ENCODE measurements at regions not wholly inside any gene's neighbourhood (a gene's known extent, or its start where the extent isn't known, plus 50 kb on each side); places are given as distances from the start of the nearest gene placed in this dataset.
"Not testable (repeated sequence)": the region's sequence is repeated elsewhere in the genome, so short reads cannot be mapped to it uniquely, and the experiment has no call there.

DNA sequence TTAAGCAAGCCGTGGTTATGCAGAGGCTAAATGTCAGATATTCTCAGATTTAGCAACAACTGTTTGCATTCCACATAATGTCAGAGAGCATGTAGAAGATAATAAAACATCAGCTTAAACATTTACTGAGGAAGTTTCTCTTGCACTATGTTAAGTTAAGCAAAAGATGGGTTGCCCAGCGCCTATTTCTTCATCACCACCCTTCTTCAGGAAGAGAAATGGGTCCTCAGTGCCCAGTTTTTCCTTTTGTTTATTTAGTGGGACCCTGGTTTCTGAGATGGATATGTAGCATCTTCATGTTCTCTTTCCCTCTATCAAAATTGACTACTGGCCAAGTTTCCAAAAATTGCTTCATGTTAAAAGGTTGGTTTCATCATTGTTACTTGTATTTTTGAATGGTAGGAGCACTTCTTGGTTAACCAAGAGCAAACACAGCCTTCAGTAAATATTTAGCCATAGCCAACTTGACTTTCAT is 356.8 kb downstream of the RFC3 start:
- intact Hi-C loops (cut with DNase I, micrococcal nuclease) = no loop called here

DNA sequence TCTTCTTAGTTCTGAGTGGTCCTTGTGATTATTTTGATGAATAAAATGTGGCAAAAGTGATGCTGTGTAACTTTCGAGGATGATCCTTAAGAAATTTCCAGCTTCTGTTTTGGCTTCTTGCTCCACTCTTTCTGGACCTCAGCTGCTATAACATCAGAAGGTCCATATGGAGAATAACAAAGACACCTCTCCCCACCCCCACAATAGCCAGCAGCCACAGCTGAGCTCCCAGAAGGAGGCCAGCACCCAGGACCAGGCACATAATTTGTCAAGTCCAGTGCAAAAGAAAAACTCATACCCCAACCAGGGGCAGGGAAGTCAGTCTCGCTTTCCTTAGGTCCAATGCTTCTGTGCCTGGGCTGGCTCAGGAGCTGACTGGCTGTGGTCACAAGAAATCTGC is 357.6 kb downstream of the RFC3 start:
- ATAC-seq (no peak), DNase-seq (no peak)
- intact Hi-C loops (cut with DNase I, micrococcal nuclease) = no loop called here

More for the DNA sequence above, 356.8 kb downstream of the RFC3 start:
- ATAC-seq (no peak), DNase-seq (no peak)

DNA sequence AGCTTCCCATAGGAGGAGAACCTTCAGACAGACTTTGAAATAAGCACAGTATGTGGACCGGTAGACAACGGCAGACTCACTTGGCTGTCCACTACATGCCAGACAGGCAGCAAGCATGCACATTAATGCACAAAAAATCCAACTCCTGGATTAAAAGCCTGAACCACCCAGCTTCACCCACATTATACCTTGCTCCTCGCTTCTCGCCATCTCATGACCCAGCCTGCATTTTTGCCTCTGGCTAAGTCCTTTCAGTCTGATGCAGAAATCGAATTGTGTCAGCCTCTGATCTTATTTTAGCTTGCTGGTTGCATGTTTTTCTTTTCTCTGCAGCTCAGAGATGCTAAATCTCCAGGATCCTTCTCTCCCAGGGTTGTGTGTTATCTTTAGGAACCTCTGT is 358.7 kb downstream of the RFC3 start:
- intact Hi-C loops (cut with DNase I, micrococcal nuclease) = no loop called here
- DNase-seq (no peak), ATAC-seq (no peak)

DNA sequence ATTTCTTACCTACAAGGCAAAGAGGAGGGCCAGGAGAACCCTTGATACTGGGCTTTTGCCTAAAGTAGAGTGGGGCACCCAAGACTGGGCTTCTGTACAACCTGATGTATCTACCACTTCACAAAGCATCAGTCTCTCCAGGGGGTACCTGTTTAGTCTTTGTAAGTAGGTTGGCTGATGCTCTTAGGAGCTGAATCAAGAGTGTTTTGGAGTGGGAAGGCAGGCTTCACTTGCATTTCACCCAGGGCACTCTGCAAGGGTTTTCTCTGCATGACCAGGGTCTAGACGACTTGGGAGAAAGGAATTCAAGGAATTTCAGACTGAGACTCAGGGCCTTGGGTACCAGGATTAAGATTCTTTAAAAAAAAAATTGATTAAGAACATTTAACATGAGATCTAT is 361.5 kb downstream of the RFC3 start:
- no peak for DNase-seq
- ATAC-seq = no peak
- intact Hi-C loops (cut with DNase I, micrococcal nuclease) = no loop called here

DNA sequence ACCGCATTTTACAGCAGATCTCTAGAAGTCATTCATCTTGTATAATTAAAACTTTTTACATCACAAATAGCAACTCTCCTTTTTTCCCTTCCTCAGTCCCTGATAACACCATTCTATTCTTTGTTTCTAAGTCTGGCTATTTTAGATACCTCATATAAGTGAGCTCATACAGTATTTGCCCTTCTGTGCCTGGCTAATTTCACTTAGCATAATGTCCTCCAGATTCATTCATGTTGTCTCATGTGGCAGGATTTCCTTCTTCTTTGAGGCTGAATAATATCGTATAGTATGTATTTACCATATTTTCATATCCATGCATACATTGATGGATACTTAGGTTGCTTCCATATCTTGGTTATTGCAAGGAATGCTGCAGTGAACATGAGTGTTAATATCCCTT is 362.0 kb downstream of the RFC3 start:
- DNase-seq (no peak), ATAC-seq (no peak)
- intact Hi-C loops (cut with DNase I, micrococcal nuclease) = no loop called here

DNA sequence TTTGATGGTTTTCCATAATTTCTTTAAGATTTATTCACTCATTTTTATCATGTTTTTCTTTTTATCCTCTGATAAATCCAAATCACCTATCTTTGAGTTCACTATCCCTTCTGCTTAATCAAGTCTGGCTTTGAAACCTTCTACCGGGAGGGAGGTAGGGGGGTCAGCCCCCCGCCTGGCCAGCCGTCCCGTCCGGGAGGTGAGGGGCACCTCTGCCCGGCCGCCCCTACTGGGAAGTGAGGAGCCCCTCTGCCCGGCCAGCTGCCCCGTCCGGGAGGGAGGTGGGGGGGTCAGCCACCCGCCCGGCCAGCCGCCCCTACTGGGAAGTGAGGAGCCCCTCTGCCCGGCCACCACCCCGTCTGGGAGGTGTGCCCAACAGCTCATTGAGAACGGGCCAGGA is 363.3 kb downstream of the RFC3 start:
- ATAC-seq; intact Hi-C loops (cut with DNase I, micrococcal nuclease); DNase-seq: not testable (repeated sequence)

DNA sequence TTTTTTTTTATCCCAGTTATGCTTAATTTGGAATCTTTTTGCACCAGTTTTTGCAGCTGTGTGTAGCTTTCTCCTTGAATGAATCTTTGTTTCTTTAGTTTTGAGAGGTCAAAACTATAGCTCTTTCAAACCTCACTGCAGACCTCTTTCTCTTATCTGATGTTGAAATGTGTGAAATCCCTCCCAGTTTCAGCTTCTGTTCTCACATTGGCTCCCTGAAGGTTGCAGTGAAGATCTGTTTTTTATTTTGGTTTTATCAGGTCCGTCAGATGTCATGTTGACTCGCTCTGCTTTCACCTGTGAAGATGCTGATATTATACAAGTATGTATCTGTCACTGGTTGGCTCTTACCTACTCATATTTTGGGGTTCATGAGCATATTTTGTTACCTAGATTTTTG is 372.0 kb downstream of the RFC3 start:
- no peak for ATAC-seq
- no peak for DNase-seq
- intact Hi-C loops (cut with DNase I, micrococcal nuclease) = no loop called here

DNA sequence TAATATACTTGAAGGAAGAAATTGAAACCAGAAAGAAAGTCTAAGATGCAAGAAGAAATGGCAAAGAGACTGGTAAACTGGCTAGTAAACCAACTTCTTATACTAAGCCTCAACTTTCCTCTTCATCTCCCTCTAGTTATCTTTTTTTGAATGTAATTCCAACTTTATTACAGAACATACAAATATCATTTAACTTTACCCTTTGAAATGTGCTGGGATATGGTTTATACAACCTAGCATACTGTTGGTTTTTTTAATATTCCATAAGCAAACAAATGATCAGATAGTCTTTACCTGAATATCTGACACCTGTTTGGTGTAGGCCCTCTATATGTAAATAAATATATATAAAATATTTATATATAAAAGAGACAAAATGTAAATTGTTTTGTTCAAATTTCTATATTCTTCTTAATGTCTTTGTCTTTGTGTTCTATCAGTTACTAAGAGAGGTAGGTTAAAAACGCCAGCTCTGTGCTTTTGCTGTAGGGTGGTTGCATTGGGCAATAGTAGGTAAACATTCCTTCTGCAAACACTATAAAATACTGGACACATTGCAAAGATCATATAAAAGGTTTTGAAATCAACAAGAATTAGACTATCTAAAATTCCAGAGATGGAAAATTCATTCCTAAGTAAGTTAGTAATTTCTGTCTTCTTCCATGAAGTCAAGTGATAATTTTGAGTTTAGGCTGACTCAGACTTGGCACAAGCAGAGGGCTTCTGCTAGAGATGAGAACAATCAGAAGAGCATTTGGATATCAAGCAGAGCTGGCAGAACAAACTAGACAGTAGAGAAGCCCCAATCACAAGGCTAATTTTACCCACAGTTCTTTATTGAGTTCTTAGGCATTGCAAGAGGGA is 383.3 kb downstream of the RFC3 start:
- ATAC-seq (peak; percentile 93), DNase-seq (no peak)
- intact Hi-C loops (cut with DNase I, micrococcal nuclease) = no loop called here

DNA sequence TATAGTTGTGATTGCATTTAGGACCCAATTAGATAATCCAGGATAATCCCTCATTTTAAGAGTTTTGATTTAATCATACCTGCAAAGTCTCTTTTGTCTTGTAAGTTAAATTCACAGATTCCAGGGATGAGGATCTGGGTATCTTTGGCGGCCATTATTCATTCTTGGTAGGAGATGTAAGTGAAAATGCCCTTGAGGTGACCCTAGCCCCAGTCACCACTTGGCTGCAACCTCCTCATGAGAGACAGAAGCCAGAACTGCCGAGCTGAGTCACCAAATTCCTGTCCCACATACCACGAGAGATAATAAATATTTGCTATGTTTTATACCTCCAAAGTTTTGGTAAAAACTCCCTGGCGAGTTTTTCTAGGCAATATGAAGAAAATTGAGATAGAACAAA is 389.4 kb downstream of the RFC3 start:
- intact Hi-C loops (cut with DNase I, micrococcal nuclease) = no loop called here
- no peak for DNase-seq
- no peak for ATAC-seq

DNA sequence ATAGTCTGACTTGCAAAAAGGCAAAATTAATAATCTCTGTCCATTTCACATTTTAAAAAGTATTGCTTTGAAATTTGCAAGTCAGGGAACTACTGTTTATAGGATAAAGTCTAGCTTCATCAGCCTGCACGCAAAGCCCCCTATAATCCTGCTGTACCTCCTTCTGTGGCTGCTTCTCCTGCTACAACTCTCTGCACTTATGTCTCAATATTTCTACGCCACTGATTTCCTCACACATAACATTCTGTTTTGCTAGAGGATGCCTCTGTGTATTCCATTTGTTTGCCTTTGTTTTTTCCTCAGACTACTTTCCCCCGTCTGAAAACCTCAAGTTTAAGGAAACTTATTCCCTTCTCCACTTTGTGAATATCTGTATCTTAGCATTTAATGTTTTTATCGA is 389.9 kb downstream of the RFC3 start:
- intact Hi-C loops (cut with DNase I, micrococcal nuclease) = no loop called here

DNA sequence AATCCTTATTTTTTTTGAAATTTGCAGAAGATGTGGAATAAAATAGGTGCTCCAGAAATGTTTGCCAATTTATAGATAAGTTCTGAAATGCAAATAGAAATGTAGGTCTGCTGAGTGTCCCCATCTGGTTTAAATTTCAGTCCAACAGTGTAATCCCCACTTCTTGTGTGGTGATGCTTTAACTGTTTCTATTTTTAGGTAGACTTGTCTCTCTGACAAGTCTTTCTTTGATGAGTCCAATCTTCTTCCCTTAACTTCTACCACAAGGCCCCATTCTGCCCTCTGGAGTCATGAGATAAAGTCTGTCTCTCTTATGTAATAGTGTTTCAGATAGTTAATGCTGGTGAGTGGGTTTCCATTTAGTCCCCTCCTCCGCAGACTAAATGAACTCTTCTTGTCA is 390.4 kb downstream of the RFC3 start:
- ATAC-seq = no peak
- intact Hi-C loops (cut with DNase I, micrococcal nuclease) = no loop called here
- no peak for DNase-seq

More for the DNA sequence above, 389.9 kb downstream of the RFC3 start:
- DNase-seq = no peak
- no peak for ATAC-seq

DNA sequence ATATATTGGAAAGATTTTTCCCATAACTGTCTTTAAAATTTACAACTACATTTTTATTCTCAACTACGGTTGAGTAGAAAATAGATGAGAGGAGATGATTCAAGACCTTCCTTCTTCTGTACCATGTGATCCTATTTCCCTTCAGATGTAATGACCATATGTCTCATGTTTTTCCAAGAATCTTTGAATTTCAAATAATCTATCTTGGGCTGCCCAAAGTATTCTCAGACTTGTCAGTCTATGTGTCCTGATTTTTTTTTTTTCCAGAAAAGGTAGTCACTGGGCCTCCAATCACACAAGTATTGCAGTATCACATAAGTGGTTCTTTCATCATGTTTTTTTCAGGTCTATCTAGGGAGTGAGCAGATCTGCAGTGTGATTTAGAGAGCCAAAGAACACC is 392.4 kb downstream of the RFC3 start:
- no peak for DNase-seq
- no peak for ATAC-seq
- intact Hi-C loops (cut with DNase I, micrococcal nuclease) = no loop called here

DNA sequence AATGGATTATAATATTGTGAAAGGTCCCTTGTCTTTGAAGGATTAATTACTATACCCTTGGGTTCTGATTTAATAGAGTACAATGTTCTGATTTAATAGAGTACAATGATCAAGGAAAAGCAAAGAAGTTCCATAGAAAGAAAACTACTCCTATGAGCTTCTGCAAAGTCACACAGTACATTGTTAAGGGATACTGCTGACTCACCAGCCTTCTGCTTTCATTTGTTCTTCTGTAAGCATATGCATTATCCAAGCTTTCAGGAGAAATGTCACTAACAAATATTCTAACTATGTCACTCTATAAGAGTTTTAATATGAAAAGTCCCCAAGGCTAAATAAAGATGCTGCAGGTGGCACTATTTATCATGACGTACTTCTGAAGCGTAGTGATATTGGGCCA is 396.7 kb downstream of the RFC3 start:
- ATAC-seq (no peak), DNase-seq (no peak)
- intact Hi-C loops (cut with DNase I, micrococcal nuclease) = no loop called here

DNA sequence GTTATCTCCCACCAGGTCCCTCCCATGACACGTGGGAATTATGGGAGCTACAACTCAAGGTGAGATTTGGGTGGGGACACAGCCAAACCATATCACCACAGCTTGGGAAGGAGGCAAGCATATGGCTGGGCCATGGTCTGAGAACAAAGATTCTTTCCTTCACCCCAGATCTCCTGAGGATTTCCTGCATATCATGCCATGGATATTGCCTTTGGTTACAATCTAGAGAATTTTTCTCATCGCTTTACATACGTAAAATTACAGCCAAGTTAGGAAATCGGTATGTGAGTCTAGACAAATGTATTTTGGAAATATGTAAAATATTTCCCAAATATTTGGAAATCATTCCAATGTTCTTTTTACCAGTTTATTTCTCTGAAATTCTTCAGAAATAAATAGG is 398.3 kb downstream of the RFC3 start:
- DNase-seq (no peak), ATAC-seq (no peak)

DNA sequence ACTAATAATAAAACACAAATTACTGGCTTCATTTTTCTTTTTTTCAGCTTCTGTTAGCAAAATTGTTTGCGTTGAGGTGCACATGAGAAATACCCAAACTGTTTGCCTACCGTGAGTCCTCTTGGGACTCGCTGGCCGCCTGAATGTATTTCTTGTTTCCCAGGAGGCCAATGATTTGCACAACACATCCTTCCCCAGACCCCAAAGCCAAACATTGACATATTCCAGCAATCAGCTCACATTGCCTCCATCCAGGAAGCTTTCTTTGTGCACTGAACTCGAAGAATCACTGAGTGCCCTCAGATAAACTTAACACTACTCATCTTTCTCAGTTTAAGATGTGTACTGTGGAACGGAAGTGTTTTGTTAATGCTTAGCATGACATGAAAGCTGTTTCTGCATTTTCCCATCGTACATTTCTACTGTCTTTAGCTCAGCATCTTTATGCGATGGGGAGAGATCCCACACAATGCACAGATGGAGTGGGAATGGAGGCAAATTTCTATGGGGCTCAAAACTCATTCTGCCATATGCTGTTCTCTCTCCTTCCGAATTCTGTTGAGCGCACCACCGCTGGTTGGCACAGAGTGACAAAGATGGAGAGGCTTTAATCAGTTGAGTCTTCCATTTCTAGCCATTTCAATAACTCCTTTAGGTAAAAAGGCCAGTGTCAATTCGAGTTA is 399.5 kb downstream of the RFC3 start:
- intact Hi-C loops (cut with DNase I, micrococcal nuclease) = no loop called here
- no peak for ATAC-seq
- no peak for DNase-seq

More for the DNA sequence above, 398.3 kb downstream of the RFC3 start:
- intact Hi-C loops (cut with DNase I, micrococcal nuclease) = no loop called here

DNA sequence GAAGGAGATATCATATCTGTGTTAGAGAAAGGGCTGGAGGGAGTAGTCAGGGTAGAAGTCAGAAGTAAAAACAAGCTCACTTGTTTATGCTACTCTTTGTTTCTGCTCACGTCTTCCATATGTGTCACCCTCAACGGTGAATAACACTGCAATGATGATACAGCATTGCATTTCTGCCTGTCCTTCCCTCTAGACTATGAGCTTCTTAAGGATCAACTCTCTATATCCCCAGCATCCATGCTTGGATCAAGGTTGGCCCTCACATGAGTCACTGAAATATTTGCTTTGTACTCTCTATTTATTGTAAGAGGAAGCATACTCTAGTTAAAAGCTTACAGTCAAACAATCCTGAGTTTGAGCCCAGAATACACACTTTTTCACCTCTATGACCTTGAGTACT is 406.0 kb downstream of the RFC3 start:
- intact Hi-C loops (cut with DNase I, micrococcal nuclease) = no loop called here
- DNase-seq = no peak

DNA sequence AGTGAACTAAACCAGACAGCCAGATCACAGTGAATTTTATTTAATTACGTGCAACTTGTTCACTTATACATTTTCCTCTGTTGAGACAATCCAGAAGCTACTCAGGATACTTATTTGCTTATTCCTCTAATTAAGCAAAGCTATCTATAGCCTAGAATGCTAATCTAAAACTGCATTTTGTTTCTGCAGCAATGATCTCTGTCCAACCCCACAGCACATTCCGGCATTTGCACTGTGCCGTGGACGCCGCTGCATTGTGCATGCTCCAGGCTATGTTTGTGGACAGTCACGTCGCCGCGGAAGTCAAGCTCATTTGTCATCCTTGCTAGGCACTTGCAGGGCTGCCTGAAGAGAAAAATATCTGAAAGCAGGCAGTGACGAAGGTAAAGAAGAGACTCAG is 406.9 kb downstream of the RFC3 start:
- intact Hi-C loops (cut with DNase I, micrococcal nuclease) = no loop called here
- no peak for ATAC-seq
- DNase-seq = no peak

More for the DNA sequence above, 406.0 kb downstream of the RFC3 start:
- no peak for ATAC-seq

DNA sequence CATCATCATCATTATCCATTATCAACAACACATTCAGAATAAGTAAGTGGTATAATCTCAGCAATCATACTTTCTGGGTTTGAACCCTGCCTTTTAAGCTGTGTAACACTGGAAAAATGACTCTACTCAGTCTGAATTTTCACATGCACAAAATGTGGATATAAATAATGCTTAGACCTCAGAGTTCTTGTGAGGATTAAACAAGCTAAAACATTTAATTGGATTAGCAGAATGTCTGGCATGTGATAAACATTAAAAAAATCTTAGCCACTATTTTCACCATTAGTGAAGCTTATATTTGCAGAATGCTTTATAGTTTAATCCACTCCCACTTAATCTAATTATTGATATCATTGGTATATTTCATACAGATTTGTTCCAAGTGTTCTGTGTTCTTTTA is 412.3 kb downstream of the RFC3 start:
- intact Hi-C loops (cut with DNase I, micrococcal nuclease) = no loop called here
- ATAC-seq (no peak), DNase-seq (no peak)

DNA sequence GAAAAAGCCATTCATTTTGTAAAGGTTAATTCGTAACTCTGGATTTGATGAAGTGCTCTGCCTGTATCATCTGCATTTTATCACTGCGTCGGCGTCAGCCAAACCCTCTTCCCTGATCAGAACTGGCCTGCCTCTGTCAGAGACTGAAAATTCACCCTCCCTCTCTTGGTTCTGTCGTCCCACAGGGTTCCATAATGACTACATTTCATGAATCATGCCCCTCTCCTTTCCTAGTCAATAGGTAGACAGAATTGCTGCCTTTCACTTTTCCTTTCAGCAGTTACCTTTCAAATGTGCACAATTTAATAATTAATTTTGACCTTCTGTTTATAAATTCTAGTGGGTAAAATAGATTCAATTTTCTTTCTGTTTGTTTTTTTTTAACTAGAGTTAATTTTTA is 423.4 kb downstream of the RFC3 start:
- ATAC-seq = no peak
- intact Hi-C loops (cut with DNase I, micrococcal nuclease) = no loop called here

DNA sequence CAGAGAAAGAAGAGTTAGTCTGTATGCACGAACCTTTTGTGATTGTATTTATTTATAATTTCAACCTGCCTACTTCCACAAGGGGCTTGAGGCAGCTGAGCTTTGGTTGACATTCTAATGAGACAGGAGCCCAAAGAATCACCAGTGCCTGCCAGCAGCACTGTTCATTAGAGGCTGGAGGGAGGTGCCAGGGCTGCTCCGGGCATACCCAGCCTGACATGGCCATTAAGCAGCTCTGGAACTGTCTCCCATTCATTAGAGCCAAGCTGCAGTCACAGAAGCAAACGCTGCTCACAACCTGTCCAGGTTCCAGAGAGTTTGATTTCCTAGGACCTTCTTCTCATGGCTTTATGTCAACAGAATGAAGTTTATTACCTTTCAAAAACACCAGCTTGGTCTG is 425.5 kb downstream of the RFC3 start:
- intact Hi-C loops (cut with DNase I, micrococcal nuclease) = no loop called here
- no peak for DNase-seq

More for the DNA sequence above, 423.4 kb downstream of the RFC3 start:
- no peak for DNase-seq

More for the DNA sequence above, 425.5 kb downstream of the RFC3 start:
- ATAC-seq = no peak

Measured in left colon (tissue), 2 donors.